HTR-8/SVneo (cell line): ENCODE measurements at regions not wholly inside any gene's neighbourhood (a gene's known extent, or its start where the extent isn't known, plus 50 kb on each side); places are given as distances from the start of the nearest gene placed in this dataset.

Source experiments
- DNase-seq: peaks from one replicate; pipeline ENCODE4 v3.0.0; 2011; ENCODE audit warnings: low spot score, mixed read lengths; ENCODE audit not compliant: insufficient read length
- FAIRE-seq: peaks from 2 replicates; lab custom pipeline; 2011; peaks lifted over from hg19 to GRCh38; lab: Jason Lieb, UNC

DNA sequence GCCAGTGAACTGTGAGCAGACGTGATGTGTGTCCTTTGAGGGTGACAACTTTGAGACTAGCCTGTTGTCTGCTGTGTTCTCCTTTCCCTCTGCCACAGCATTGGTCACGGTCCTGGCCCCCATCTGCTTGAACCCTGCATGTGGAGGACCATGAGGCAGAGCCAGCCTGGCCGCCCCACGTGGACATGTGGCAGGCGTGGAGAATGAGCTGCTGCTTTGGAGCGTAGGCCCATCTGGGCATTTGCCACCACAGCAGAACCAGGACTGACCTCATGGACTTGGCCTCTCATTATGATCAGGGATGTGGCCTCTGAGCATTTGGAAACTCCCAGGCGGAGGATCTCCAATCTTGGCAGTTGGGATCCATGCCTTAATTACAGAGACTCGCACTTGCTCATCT is 448.5 kb downstream of the TCERG1L start:
- no peak for FAIRE-seq
- no peak for DNase-seq

- DNase-seq: no peak
- no peak for FAIRE-seq
Measured at GRCh38 chr10:130864961-130865818, 446.3 kb downstream of the TCERG1L start.

DNA sequence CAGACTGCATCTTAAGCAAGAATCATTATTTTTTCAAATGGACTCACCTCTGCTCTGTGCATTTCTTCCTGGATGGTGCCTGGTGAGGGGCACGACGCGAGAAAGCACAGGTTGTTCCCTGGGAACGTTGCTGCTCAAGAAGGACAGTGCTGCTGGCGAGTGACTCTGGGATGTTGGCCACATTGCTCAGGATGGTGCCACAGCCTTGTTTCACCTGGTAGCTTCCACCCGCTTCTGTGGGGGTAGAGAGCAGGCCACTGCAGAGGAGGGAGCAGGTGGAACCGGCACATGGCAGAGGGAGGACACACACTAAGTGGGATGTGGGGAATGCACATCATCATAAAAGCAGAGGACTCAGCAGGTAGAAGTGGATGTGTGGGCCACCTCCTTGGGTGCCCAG is 444.7 kb downstream of the TCERG1L start:
- FAIRE-seq: no peak
- DNase-seq: no peak

DNA sequence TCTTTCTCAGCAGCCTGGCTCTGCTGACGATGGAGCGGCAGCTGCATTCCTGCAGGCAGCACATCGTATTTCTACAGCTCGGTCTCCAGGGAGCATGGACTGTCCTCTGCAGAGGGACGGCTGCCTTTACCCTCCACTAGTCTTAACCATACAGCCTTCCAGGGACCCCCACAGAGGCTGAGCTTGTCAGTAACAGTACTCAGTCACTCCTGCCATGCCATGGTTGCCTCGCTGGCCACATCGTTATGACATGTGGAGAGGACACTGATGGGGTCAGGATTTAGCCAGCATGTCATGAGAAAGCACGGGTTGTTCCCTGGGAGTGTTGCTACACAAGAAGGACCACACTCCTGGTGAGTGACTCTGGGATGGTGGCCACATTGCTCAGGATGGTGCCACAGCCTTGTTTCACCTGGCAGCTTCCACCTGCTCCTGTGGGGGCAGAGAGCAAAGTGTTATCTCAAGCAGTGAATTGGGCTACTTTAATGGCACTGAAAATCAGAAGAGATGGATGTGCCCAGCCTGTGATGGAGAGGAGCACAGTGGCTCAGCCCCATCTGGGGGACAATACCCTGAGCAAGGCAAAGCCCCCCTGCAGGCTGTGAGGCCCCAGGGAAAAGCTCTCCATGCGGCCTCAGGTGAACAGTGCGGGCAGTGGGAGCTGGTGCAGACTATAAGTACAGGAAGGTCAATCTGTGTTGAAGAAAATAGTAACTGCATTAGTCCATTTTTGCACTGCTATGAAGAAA is 443.9 kb downstream of the TCERG1L start:
- FAIRE-seq (no peak), DNase-seq (no peak)

GRCh38 chr10:130869179-130869841 is 442.2 kb downstream of the TCERG1L start:
- DNase-seq (no peak), FAIRE-seq (no peak)

GRCh38 chr10:130871406-130871805 is 440.1 kb downstream of the TCERG1L start:
- FAIRE-seq (no peak), DNase-seq (no peak)

DNA sequence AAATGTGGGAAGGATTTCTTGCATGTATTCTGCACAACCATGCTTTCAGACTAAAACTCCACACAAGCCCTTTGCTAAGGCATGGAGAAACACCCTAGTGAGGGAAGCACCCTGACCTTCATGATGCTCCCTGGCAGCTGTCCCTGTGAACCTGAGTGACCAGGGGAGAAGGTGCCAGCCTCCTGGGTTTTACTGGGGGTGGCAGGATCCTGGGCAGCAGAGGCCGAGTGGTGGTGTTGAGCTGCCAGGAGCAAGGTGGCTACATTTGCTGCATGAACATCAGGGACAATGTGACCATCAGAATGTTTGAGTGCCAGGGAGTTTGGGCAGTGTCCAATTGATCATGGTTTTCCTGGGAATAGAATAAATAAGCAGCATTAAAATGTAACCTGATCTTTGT is 437.9 kb downstream of the TCERG1L start:
- DNase-seq (no peak), FAIRE-seq (no peak)

- FAIRE-seq: no peak
- DNase-seq: no peak
Measured at GRCh38 chr10:130875116-130875515, 436.4 kb downstream of the TCERG1L start.

DNA sequence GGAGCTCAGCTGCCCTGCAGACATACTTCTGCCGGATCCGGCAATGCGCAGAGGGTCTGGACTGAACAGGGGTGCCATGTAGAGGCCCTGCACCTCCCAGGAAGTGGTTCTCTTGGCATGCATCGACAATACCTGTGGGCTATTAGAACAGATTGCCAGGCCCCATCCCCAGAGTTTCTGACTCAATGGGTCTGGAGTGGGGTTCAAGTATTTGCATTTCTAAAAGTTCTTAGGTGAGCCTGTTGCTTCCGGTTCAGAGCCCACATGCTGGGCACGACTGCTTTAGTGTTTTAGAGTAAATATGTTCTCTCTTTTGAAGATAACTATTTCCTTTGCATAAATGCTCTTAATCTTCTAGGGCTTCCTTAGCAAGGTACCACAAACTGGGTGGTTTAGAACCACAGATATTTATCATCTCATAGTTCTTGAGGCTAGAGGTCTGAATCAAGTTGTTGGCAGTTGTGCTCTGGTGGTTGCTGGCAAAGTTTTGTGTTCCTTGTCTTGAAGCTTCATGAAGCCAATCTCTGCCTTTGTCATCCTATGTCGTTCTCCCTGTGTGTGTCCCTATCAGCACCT is 435.5 kb downstream of the TCERG1L start:
- FAIRE-seq (no peak), DNase-seq (no peak)

DNA sequence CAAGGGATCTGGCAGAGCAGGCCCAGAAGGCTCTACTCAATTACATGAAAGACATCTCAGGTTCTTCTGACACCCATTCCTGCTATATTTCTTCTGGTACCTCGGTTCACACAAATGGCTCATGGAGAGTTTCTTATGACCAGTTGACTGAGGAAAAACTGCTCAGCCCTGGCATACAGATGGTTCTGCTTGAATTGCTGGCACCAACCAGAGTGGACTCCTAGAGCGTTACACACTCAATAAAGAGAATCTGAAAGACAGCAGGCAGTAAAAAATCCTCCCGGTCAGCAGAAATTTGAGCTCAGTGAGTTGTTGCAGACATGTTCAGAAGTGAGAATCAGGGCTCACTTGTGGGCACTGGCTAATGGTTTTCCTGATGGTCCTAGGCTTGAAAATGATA is 434.4 kb downstream of the TCERG1L start:
- DNase-seq (no peak), FAIRE-seq (no peak)

DNA sequence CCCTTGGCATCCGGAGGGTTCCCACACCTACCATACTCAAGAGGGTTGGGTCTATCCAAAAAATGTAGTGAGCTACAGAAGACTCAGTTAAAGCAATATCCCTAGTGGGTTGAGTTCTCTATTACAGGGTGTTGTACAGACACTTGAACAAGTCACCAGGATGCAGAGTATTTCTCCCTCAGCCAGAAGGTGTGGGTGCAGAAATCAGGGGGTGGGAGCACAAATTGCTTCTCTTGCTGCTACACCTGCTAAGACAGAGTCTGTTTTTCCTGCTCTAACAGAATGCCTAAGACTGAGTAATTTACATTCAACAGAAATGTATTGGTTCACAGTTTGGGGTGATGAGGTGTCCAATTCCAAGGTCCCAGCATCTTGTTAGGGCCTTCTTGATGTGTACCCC is 433.4 kb downstream of the TCERG1L start:
- FAIRE-seq (no peak), DNase-seq (no peak)

- DNase-seq: no peak
- no peak for FAIRE-seq
Measured at GRCh38 chr10:130882906-130883305, 428.6 kb downstream of the TCERG1L start.

- FAIRE-seq: no peak
- DNase-seq: no peak
Measured at GRCh38 chr10:130884456-130884855, 427.1 kb downstream of the TCERG1L start.

GRCh38 chr10:130885021-130885655 is 426.4 kb downstream of the TCERG1L start:
- FAIRE-seq (no peak), DNase-seq (no peak)

DNA sequence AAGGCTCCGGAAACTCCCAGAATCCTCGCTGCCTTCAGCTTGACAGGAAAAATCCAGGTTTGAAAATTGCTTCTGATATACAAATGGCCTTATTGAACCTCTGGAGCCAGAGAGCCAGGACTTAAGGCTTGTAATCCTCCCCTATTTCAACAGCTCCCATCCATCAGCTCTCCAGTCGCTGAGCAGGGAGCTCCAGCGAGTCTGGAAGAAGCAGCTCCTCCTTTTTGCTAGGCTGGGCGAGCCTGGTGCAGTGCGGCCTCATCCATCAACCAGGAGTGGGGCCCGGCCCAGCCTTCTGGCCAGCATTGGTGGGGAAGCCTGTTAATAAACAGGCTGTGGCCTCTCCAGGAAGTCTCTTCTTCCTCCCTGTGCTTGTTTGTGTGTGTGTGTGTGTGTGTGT is 424.4 kb downstream of the TCERG1L start:
- FAIRE-seq (no peak), DNase-seq (no peak)

DNA sequence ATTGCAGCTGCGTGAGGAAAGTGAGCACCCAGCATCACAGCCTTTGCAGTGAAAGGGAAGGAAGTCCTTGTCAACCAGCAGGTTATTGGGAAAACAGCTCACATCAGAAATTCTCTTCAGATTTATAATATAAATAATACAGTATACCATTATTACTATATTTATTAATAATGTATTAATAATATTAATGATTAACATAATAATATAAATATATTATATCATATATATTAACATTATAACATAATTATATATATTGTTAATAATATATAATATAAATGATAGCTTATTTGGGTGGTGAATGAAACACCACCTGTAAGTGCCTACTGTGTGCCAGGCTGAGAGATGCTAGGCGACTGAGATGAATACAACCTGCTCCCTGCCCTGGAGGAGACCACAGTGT is 423.0 kb downstream of the TCERG1L start:
- FAIRE-seq: no peak

DNA sequence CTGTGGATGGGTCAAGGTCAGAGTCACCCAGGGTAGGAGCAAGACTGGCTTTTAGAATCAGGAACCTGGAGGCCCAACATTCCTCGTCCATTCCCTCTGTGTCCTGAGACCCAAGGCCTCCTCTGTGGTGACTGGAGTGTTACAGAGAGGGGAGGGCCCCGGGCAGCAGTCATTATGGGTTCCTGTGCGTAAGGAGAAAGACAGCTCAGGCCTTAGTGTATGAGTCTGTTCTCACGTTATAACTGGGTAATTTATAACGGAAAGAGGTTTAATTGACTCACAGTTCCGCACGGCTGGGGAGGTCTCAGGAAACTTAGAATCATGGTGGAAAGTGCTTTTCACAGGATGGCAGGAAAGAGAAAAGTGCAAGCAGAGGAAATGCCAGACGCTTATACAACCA is 422.3 kb downstream of the TCERG1L start:
- no peak for FAIRE-seq

More for the DNA sequence above, 423.0 kb downstream of the TCERG1L start:
- DNase-seq: no peak

DNA sequence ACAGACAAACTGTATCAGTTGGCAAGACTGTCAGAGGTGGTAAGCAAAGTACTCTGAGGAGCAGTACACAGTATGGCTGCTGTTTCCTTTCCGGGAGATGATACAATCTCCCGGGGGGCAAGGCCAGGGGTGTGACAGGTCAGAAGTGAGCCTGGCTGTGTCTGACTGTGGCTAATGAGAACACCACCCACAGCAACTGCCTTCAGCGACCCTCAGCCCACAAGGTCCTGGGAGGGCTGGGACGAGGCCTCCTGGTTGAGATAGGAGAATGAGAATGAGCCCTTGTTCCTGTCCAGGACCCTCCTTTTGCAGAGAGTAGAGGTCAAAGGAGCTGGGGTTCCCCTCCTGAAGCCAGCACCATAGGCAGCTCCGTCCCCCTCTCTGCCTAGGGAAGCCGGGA is 421.7 kb downstream of the TCERG1L start:
- DNase-seq (no peak), FAIRE-seq (no peak)

More for the DNA sequence above, 422.3 kb downstream of the TCERG1L start:
- DNase-seq: no peak

DNA sequence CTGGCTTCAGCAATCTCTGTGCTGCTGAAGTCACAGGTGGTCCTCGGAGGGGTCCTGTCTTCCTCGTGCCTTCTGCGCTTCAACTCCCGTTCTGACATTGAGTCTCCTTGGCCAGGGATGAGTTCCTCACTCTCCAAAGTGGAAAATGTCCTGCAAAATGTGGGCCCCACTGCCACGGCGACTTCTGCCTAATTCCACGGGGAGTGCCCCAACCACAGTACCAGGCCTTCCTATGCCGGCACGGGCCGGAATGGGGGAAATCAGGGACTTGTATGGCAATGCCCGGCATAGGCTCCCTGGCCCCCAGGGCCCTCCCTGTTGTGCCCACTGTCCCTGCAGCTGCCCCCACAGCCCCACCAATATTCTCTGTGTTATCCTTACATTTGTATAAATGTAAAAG is 420.5 kb downstream of the TCERG1L start:
- FAIRE-seq (no peak), DNase-seq (no peak)

DNA sequence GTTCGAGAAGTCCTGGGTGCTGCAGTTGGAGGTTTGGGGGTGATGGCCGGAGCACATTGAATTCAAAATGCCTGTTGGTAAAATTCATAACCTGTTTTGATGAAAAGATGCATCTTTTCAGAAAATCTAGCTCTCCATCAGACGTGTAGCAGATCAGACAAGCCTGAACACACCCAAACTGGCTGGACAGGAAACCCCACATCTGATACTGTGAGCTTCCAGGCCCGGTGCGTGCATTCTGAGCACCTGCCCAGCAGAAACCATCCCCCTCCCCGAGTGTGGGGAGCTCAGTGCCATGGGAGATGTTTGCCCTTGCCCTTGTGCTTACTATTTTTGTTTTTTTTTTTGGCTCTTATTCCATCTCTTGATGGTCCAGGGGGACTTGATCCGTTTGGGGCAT is 417.1 kb downstream of the TCERG1L start:
- DNase-seq (no peak), FAIRE-seq (no peak)
